ENCODE measurements at regions not wholly inside any gene's neighbourhood (a gene's known extent, or its start where the extent isn't known, plus 50 kb on each side); places are given as distances from the start of the nearest gene placed in this dataset.

DNA sequence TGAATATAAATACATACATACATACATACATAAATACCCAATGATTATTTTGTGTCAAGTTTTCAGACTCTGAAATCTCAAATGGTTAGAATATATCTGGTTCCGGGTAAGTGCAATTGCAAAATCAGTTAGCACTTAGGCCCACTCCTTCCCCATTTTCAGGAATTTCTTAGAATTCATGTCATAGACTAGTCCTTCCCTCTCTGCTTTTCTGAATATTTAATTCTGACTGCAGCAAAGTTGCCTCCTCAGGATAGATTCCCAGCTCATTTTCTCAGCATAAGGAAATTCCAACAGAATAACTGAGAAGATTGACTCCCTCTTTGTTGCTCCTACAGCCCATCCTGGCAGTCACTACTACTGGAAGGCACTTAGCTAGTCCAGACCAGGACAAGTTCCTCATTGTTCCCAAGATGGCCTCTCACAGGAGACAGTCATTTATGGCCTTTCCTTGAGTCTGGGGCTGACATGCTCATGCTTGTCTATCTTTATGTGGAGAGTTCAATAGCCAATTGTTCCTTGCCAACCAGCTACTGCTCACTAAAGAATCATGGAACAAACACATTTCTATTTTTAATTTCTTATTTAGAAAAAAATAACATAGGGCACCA, 142.9 kb upstream of the ITGB1 start:
- TF ChIP-seq, protein P1, sequence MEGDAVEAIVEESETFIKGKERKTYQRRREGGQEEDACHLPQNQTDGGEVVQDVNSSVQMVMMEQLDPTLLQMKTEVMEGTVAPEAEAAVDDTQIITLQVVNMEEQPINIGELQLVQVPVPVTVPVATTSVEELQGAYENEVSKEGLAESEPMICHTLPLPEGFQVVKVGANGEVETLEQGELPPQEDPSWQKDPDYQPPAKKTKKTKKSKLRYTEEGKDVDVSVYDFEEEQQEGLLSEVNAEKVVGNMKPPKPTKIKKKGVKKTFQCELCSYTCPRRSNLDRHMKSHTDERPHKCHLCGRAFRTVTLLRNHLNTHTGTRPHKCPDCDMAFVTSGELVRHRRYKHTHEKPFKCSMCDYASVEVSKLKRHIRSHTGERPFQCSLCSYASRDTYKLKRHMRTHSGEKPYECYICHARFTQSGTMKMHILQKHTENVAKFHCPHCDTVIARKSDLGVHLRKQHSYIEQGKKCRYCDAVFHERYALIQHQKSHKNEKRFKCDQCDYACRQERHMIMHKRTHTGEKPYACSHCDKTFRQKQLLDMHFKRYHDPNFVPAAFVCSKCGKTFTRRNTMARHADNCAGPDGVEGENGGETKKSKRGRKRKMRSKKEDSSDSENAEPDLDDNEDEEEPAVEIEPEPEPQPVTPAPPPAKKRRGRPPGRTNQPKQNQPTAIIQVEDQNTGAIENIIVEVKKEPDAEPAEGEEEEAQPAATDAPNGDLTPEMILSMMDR (IDR thresholded peaks at IDR 0.05) = no peak

DNA sequence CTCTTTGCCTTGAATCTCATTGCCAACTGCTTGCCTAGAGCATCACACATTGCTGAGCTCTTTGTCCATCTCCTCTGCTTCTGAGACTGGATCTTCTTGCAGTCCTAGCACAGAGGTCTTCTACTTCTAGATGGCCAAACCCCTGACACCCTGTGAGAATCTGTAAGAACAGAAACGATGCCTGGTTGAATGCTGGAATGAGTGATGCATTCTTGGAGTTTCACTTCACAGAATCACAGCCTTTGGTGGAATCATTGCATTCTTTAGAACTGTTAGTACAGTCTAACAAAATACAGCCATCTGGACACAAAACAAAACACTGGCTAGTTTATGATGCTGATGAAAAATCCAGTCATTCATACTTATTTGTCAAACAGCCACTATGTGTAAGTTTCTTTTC, 141.7 kb upstream of the ITGB1 start:
- TF ChIP-seq, protein P1 (IDR thresholded peaks at IDR 0.05) = no peak

DNA sequence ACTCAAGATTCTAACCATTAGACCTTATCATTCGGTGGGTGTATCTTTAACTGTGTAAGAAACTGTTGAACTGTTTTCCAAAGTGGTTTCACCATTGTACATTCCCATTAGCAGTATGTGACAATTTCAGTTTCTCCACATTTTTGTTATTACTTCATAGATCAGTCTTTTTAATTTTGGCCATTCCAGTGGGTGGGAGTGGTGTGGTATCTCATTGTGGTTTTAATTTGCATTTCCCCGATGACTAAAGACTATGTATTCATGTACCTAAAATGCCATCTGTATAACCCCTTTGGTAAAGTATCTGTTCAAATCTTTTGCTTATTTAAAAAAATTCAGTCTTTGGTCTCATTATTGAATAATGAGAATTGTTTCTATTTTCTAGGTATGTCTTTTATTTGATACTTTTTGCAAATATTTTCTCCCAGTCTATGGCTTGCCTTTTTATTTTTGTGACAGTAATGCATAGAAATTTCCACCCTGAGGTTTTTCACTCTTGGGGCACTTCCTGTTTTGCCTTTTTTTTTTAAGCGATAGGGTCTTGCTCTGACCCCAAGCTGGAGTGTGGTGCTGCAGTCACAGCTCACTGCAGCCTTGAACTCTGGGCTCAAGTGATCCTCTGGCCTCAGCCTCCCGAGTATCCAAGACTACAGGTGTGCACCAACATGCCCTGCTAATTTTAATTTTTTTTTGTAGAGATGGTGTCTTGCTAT, 141.1 kb upstream of the ITGB1 start:
- TF ChIP-seq, protein P1 (IDR thresholded peaks at IDR 0.05) = no peak

DNA sequence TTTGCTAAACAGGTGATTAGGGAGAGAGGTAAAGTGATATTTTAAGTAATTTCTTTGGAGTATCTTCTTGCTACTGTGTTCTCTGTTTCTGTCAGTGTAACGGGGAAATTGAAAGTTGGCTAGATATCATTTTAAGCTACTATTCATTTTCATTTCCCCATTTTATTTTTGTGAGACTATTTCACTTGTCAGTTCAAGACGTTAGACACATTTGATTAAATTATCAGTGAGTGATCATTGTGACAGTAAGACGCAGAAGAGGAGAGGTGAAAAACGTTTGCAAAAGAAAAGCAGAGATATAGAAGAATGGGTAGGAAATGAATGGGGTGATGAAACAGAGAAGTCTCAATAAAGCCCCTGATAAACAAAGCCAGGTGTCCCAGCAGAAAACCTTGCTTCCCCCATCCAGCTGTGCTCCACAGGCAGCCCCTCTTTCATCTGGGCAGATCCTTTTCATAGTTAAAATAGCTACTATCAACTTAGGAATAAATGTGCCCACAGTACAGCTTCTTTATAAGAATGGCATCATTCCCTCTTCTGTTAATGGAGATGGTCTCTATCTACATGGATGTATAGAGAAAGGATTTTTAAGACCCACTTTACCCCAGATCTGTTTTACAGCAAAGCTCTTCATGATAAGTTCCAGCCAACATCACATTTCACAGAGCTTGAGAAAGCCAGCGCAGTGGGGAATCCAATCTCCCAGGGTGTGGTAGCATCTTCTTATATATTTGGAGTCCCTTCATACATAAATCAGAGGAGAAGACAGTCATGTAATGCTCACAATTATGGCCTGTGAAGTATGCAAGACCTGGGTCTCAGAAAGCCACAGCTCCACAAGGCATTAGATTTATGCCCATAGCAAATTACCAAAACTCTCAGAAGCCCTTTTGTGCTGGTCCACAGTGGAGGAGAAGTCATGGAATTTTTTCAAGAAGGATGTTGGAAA, 138.1 kb upstream of the ITGB1 start:
- TF ChIP-seq, protein P1 (IDR thresholded peaks at IDR 0.05) = no peak

DNA sequence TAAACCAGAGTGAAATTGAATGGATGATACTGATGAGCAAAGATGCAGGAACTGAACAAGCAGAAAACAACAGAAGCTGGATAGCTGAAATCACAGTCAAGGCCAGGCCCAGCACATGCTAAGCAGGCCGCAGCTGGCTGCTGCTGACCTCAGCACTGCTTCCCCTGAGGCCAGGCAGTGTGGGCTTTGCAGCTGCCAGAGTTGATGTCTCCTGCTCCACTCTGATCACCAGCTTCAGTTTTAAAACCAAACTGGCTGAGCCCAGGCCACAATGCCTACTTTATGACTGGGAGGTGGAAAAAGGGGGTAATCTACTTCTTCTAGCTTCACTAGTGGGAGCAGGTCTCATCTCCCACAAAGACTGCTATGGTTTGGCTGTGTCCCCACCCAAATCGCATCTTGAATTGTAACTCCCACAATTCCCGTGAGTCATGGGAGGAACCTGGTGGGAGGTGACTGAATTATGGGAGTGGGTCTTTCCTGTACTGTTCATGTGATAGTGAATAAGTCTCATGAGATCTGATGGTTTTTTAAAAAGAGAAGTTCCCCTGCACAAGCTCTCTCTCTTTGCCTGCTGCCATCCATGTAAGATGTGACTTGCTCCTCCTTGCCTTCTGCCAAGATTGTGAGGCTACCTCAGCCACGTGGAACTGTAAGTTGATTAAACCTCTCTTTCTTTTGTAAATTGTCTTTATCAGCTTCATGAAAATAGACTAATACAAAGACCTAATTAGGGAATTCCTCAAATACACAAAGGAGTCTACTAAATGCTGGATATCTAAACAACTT, 136.4 kb upstream of the ITGB1 start:
- TF ChIP-seq, protein P1 (IDR thresholded peaks at IDR 0.05) = no peak

DNA sequence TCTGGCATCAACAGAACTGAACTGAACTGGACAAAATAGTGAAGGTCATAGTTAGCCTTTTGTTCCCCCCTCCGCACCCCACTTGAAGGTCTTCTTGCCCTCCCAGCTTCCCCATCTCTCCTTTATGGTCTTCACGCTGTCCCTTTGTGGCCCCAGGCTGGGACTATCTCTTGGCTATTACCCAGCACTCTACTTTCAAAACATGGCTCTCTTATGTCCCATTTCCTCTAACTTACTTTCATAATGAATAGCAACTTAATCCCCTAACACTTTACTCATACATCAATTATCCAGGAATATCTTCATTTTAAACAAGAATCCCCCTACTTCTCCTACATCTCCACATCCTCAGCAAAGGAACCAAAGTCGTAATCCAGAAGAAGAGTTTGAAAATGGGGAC, 135.3 kb upstream of the ITGB1 start:
- TF ChIP-seq, protein P1 (IDR thresholded peaks at IDR 0.05) = no peak

DNA sequence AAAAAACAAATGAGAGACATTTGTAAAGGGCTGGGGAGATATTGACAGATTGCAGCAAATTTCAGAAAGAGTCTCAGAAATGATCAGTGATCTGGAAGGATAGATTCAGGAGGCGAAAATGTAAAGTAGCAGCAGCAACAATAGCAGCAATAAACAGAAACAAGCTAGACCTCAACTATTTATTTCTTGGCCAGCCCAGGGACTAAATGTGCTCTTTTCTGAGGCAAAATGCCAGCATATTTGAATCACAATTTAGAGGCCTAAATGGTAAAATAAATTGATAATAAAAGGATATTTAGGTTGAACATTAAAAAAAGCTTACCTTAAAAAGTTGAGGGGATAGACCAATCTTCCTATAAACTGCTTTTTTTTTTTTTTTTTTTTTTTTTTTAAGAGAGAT, 134.6 kb upstream of the ITGB1 start:
- TF ChIP-seq, protein P1 (IDR thresholded peaks at IDR 0.05) = no peak

Data from LNCAP (cell line).